ENCODE measurements at regions not wholly inside any gene's neighbourhood (a gene's known extent, or its start where the extent isn't known, plus 50 kb on each side); places are given as distances from the start of the nearest gene placed in this dataset.
A peak's percentile ranks its signal among the peaks of the same experiment; 100 is the strongest.

- H3K27ac ChIP-seq (ENCODE audit: low read depth, low read length): no peak overlapping the region
- TF ChIP-seq, protein P1, sequence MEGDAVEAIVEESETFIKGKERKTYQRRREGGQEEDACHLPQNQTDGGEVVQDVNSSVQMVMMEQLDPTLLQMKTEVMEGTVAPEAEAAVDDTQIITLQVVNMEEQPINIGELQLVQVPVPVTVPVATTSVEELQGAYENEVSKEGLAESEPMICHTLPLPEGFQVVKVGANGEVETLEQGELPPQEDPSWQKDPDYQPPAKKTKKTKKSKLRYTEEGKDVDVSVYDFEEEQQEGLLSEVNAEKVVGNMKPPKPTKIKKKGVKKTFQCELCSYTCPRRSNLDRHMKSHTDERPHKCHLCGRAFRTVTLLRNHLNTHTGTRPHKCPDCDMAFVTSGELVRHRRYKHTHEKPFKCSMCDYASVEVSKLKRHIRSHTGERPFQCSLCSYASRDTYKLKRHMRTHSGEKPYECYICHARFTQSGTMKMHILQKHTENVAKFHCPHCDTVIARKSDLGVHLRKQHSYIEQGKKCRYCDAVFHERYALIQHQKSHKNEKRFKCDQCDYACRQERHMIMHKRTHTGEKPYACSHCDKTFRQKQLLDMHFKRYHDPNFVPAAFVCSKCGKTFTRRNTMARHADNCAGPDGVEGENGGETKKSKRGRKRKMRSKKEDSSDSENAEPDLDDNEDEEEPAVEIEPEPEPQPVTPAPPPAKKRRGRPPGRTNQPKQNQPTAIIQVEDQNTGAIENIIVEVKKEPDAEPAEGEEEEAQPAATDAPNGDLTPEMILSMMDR (IDR thresholded peaks at IDR 0.05; ENCODE audit: low read depth, low read length): no peak
- no peaks in the 10 kb centered on the region for H3K27me3 ChIP-seq (ENCODE audit: control insufficient read depth, insufficient read depth, low read length)
- CTCF ChIA-PET: no interaction called here
- no peak overlapping the region for H3K4me3 ChIP-seq (ENCODE audit: low read depth, low read length)
- DNase-seq (ENCODE audit: low read depth, low spot score): peak; percentile 1
- POLR2A ChIA-PET: no interaction called here
- no peaks in the 10 kb centered on the region for H3K9me3 ChIP-seq (ENCODE audit: control insufficient read depth, insufficient read depth, low read length)
Measured at GRCh38 chr14:42715316-42715715, 1108.6 kb downstream of the LRFN5 start.

DNA sequence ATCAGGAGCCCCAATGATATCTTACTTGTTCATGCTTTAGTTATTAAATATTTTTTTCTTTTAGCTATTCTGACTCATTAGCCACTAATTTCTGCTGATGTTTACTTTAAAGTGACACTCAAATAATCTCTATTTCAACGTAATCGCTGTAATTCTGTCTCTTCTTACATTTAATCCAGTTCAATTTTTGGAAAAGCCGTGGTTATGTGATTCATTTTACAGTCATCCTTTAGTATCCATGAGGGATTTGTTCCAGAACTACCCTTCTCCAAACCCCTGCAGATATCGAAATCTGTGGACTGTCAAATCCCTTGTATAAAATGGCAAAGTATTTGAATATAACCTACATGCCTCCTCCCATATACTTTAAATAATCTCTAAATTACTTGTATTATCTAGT, 1103.4 kb downstream of the LRFN5 start:
- POLR2A ChIA-PET: no interaction called here
- DNase-seq (ENCODE audit: low read depth, low spot score): no peak
- no peaks in the 10 kb centered on the region for H3K9me3 ChIP-seq (ENCODE audit: control insufficient read depth, insufficient read depth, low read length)
- CTCF ChIA-PET: no interaction called here
- H3K27me3 ChIP-seq (ENCODE audit: control insufficient read depth, insufficient read depth, low read length): no peaks in the 10 kb centered on the region
- TF ChIP-seq, protein P1 (IDR thresholded peaks at IDR 0.05; ENCODE audit: low read depth, low read length): no peak
- H3K4me3 ChIP-seq (ENCODE audit: low read depth, low read length): no peak overlapping the region
- H3K27ac ChIP-seq (ENCODE audit: low read depth, low read length): no peak overlapping the region

DNA sequence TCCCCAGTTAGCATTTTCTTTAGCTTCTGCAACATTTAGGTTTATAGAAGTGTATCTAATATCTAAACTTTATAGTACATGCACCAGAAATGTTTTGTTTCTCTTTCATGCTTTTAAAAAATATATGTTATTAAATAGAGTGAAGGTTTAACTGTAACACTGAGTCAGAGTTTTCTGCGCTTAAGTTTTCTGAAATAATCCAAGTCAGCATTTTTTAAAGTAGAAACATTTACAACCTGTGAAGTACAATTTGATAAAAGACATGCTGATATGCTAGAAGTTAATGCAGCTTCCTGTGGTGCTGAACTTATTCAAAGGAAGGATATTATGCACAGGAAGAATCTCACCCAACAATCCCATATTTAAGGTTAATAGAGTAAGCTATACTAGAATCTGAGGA, 1096.8 kb downstream of the LRFN5 start:
- Histone ChIP-seq H3K4me3 (ENCODE audit: low read depth, low read length) (no peak overlapping the region), H3K9me3 (ENCODE audit: control insufficient read depth, insufficient read depth, low read length) (no peaks in the 10 kb centered on the region), H3K27ac (ENCODE audit: low read depth, low read length) (no peak overlapping the region), H3K27me3 (ENCODE audit: control insufficient read depth, insufficient read depth, low read length) (no peaks in the 10 kb centered on the region)
- CTCF ChIA-PET: no interaction called here
- no peak for DNase-seq (ENCODE audit: low read depth, low spot score)
- TF ChIP-seq, protein P1 (IDR thresholded peaks at IDR 0.05; ENCODE audit: low read depth, low read length): no peak
- POLR2A ChIA-PET: no interaction called here

DNA sequence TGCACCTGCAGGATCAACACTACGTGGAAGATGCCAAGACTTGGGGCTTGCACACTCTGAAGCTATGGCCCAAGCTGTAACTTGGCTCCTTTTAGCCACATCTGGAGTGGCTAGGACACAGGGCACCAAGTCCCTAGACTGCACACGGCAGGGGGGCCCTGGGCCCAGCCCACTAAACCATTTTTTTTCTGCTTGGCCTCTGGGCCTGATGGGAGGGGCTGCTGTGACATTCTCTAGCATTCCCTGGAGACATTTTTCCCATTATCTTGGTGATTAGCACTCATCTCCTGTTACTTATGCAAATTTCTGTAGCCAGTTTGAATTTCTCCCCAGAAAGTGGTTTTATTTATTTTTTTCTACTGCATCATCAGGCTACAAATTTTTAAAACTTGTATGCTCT, 1080.7 kb downstream of the LRFN5 start:
- H3K27ac ChIP-seq (ENCODE audit: low read depth, low read length): no peak overlapping the region
- no peaks in the 10 kb centered on the region for H3K9me3 ChIP-seq (ENCODE audit: control insufficient read depth, insufficient read depth, low read length)
- no peaks in the 10 kb centered on the region for H3K27me3 ChIP-seq (ENCODE audit: control insufficient read depth, insufficient read depth, low read length)
- TF ChIP-seq, protein P1 (IDR thresholded peaks at IDR 0.05; ENCODE audit: low read depth, low read length): no peak
- POLR2A ChIA-PET: no interaction called here
- CTCF ChIA-PET: no interaction called here
- H3K4me3 ChIP-seq (ENCODE audit: low read depth, low read length): no peak overlapping the region
- no peak for DNase-seq (ENCODE audit: low read depth, low spot score)

- Histone ChIP-seq H3K9me3 (ENCODE audit: control insufficient read depth, insufficient read depth, low read length) (no peaks in the 10 kb centered on the region), H3K27me3 (ENCODE audit: control insufficient read depth, insufficient read depth, low read length) (no peaks in the 10 kb centered on the region), H3K27ac (ENCODE audit: low read depth, low read length) (no peak overlapping the region), H3K4me3 (ENCODE audit: low read depth, low read length) (no peak overlapping the region)
- ChIA-PET CTCF (no interaction called here), POLR2A (no interaction called here)
- no peak for DNase-seq (ENCODE audit: low read depth, low spot score)
- TF ChIP-seq, protein P1 (IDR thresholded peaks at IDR 0.05; ENCODE audit: low read depth, low read length): no peak
Measured at GRCh38 chr14:42683707-42684106, 1077.0 kb downstream of the LRFN5 start.

Data from AG04450 (cell line).